ENCODE measurements at regions not wholly inside any gene's neighbourhood (a gene's known extent, or its start where the extent isn't known, plus 50 kb on each side); places are given as distances from the start of the nearest gene placed in this dataset.

GRCh38 chr6:6971369-6971768 lies 136.4 kb upstream of the RREB1 start:
- Histone ChIP-seq H3K4me1 (ENCODE audit: control insufficient read depth in 1 of 2, insufficient read depth in 2 of 2, low read length in 2 of 2) (peaks cover 13 to 30% of the 10 kb centered on the region in 2 experiments), H3K14ac (ENCODE audit: low read length) (peak overlapping the region; percentile 28), H3K9ac (ENCODE audit: low read length) (no peak overlapping the region), H3K27me3 (ENCODE audit: insufficient read depth, low read length) (no peaks in the 10 kb centered on the region), H4K91ac (ENCODE audit: low read depth, low read length) (peak overlapping the region; percentile 73), H3K36me3 (ENCODE audit: control insufficient read depth in 1 of 2, insufficient read depth in 2 of 2, low read length in 2 of 2) (no peaks in the 10 kb centered on the region), H3K79me2 (ENCODE audit: control insufficient read depth, insufficient read depth, low read length, poor library complexity) (peaks cover 2% of the 10 kb centered on the region), H2AFZ (ENCODE audit: insufficient read depth, low read length, poor library complexity) (no peak overlapping the region), H4K12ac (ENCODE audit: low read depth, low read length) (no peak overlapping the region), H2BK12ac (ENCODE audit: low read length) (peak overlapping the region; percentile 53), H3K9me3 (ENCODE audit: insufficient read depth, low read depth, low read length) (no peaks in the 10 kb centered on the region), H3K27ac (ENCODE audit: low read depth, low read length) (no peak overlapping the region), H4K8ac (ENCODE audit: low read depth, low read length) (no peak overlapping the region), H3K4me3 (ENCODE audit: low read depth, low read length) (no peak overlapping the region), H3K79me1 (ENCODE audit: low read length) (peaks cover 26% of the 10 kb centered on the region), H2BK120ac (ENCODE audit: insufficient read depth, low read length, poor library complexity) (no peak overlapping the region), H3K23ac (ENCODE audit: low read length) (no peak overlapping the region), H2AK5ac (ENCODE audit: low read length) (peak overlapping the region; percentile 0), H2BK5ac (ENCODE audit: low read depth, low read length, poor library complexity) (no peak overlapping the region), H3K4me2 (ENCODE audit: low read length) (no peak overlapping the region), H3K18ac (ENCODE audit: low read length) (no peak overlapping the region), H3K4ac (ENCODE audit: low read depth, low read length) (no peak overlapping the region)
- no peak for DNase-seq
- no CpG with 5 or more reads among the region's 11 CpGs for WGBS (ENCODE audit: extremely low coverage, insufficient coverage, insufficient read length)

DNA sequence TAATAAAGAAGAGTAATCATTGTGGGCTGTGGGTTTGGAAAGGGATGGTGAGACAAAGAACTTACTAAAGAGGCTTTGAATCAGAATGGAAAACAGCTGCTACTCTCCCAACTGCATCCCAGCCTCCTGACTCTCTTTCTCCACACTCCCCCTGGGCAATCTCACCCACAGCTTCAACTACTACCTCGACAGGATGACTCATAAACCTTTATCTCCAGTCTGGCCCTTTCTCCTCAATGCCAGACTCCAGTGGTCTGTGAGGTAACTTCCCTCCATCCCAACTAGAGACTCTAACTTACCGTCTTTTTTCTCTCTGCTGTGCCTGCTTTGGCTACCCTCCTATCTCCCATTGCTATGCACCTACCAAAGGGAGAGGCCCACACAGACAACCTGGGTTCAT lies 135.3 kb upstream of the RREB1 start:
- Histone ChIP-seq H3K79me1 (ENCODE audit: low read length) (peaks cover 24% of the 10 kb centered on the region), H3K18ac (ENCODE audit: low read length) (peak overlapping the region; percentile 90), H4K8ac (ENCODE audit: low read depth, low read length) (peak overlapping the region; percentile 69), H3K9me3 (ENCODE audit: insufficient read depth, low read depth, low read length) (no peaks in the 10 kb centered on the region), H3K14ac (ENCODE audit: low read length) (peak overlapping the region; percentile 16), H4K91ac (ENCODE audit: low read depth, low read length) (peak overlapping the region; percentile 63), H2BK5ac (ENCODE audit: low read depth, low read length, poor library complexity) (peak overlapping the region; percentile 98), H3K36me3 (ENCODE audit: control insufficient read depth in 1 of 2, insufficient read depth in 2 of 2, low read length in 2 of 2) (no peaks in the 10 kb centered on the region), H2BK12ac (ENCODE audit: low read length) (peak overlapping the region; percentile 12), H2BK120ac (ENCODE audit: insufficient read depth, low read length, poor library complexity) (peak overlapping the region; percentile 90), H3K4me2 (ENCODE audit: low read length) (no peak overlapping the region), H3K79me2 (ENCODE audit: control insufficient read depth, insufficient read depth, low read length, poor library complexity) (peaks cover 2% of the 10 kb centered on the region), H3K27ac (ENCODE audit: low read depth, low read length) (peak overlapping the region; percentile 93), H3K4me1 (ENCODE audit: control insufficient read depth in 1 of 2, insufficient read depth in 2 of 2, low read length in 2 of 2) (peaks cover 13 to 28% of the 10 kb centered on the region in 2 experiments), H3K23ac (ENCODE audit: low read length) (no peak overlapping the region), H4K12ac (ENCODE audit: low read depth, low read length) (no peak overlapping the region), H2AK5ac (ENCODE audit: low read length) (no peak overlapping the region), H3K27me3 (ENCODE audit: insufficient read depth, low read length) (no peaks in the 10 kb centered on the region), H3K9ac (ENCODE audit: low read length) (no peak overlapping the region), H2AFZ (ENCODE audit: insufficient read depth, low read length, poor library complexity) (no peak overlapping the region), H3K4me3 (ENCODE audit: low read depth, low read length) (no peak overlapping the region), H3K4ac (ENCODE audit: low read depth, low read length) (peak overlapping the region; percentile 49)
- WGBS (ENCODE audit: extremely low coverage, insufficient coverage, insufficient read length): no CpG with 5 or more reads among the region's 2 CpGs
- DNase-seq: peak; percentile 83 to 88

DNA sequence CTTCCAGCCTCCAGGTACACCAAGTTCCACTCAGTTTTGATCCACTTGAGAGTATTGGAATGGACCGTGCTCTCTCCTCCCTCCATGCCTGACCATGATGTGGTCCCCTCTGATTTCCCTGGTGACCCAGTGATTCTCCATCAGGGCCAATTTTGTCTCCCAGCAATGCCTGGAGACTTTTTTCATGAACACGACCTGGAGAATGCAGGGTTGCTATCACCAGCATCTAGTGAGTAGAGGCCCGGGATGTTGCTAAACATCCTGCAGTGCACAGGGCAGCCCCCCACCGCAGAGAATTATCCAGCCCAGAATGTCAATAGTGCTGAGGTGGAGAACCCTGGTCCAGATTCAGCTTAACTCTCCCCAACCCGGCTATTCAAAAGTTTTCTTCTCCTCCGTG lies 134.0 kb upstream of the RREB1 start:
- WGBS (ENCODE audit: extremely low coverage, insufficient coverage, insufficient read length): no CpG with 5 or more reads among the region's 6 CpGs

GRCh38 chr6:6975459-6976111 lies 132.2 kb upstream of the RREB1 start:
- H3K27me3 ChIP-seq (ENCODE audit: insufficient read depth, low read length): no peaks in the 10 kb centered on the region
- no peak for DNase-seq
- no CpG with 5 or more reads among the region's 6 CpGs for WGBS (ENCODE audit: extremely low coverage, insufficient coverage, insufficient read length)
- no peak overlapping the region for H3K4me3 ChIP-seq (ENCODE audit: low read depth, low read length)
- no peak overlapping the region for H2BK120ac ChIP-seq (ENCODE audit: insufficient read depth, low read length, poor library complexity)
- H3K4ac ChIP-seq (ENCODE audit: low read depth, low read length): no peak overlapping the region
- no peak overlapping the region for H2AK5ac ChIP-seq (ENCODE audit: low read length)
- peaks cover 21 to 28% of the 10 kb centered on the region in 2 experiments for H3K4me1 ChIP-seq (ENCODE audit: control insufficient read depth in 1 of 2, insufficient read depth in 2 of 2, low read length in 2 of 2)
- H3K9ac ChIP-seq (ENCODE audit: low read length): no peak overlapping the region
- H3K23ac ChIP-seq (ENCODE audit: low read length): no peak overlapping the region
- no peak overlapping the region for H2BK12ac ChIP-seq (ENCODE audit: low read length)
- no peak overlapping the region for H4K91ac ChIP-seq (ENCODE audit: low read depth, low read length)
- H3K79me2 ChIP-seq (ENCODE audit: control insufficient read depth, insufficient read depth, low read length, poor library complexity): peaks cover 3% of the 10 kb centered on the region
- no peak overlapping the region for H2BK5ac ChIP-seq (ENCODE audit: low read depth, low read length, poor library complexity)
- H3K4me2 ChIP-seq (ENCODE audit: low read length): no peak overlapping the region
- no peak overlapping the region for H4K12ac ChIP-seq (ENCODE audit: low read depth, low read length)
- no peak overlapping the region for H2AFZ ChIP-seq (ENCODE audit: insufficient read depth, low read length, poor library complexity)
- H3K36me3 ChIP-seq (ENCODE audit: control insufficient read depth in 1 of 2, insufficient read depth in 2 of 2, low read length in 2 of 2): no peaks in the 10 kb centered on the region
- peaks cover 22% of the 10 kb centered on the region for H3K79me1 ChIP-seq (ENCODE audit: low read length)
- H3K27ac ChIP-seq (ENCODE audit: low read depth, low read length): no peak overlapping the region
- H4K8ac ChIP-seq (ENCODE audit: low read depth, low read length): no peak overlapping the region
- no peak overlapping the region for H3K18ac ChIP-seq (ENCODE audit: low read length)
- no peaks in the 10 kb centered on the region for H3K9me3 ChIP-seq (ENCODE audit: insufficient read depth, low read depth, low read length)
- H3K14ac ChIP-seq (ENCODE audit: low read length): no peak overlapping the region

More for the DNA sequence above, 134.0 kb upstream of the RREB1 start:
- H3K4me3 ChIP-seq (ENCODE audit: low read depth, low read length): no peak overlapping the region
- peak overlapping the region; percentile 71 for H4K91ac ChIP-seq (ENCODE audit: low read depth, low read length)
- H2AK5ac ChIP-seq (ENCODE audit: low read length): no peak overlapping the region
- H3K14ac ChIP-seq (ENCODE audit: low read length): peak overlapping the region; percentile 34
- H3K4me2 ChIP-seq (ENCODE audit: low read length): no peak overlapping the region
- H3K18ac ChIP-seq (ENCODE audit: low read length): peak overlapping the region; percentile 38
- H3K9ac ChIP-seq (ENCODE audit: low read length): no peak overlapping the region
- no peak overlapping the region for H2AFZ ChIP-seq (ENCODE audit: insufficient read depth, low read length, poor library complexity)
- no peak overlapping the region for H4K8ac ChIP-seq (ENCODE audit: low read depth, low read length)
- H3K36me3 ChIP-seq (ENCODE audit: control insufficient read depth in 1 of 2, insufficient read depth in 2 of 2, low read length in 2 of 2): no peaks in the 10 kb centered on the region
- H3K27ac ChIP-seq (ENCODE audit: low read depth, low read length): peak overlapping the region; percentile 55
- H2BK5ac ChIP-seq (ENCODE audit: low read depth, low read length, poor library complexity): peak overlapping the region; percentile 64
- H3K23ac ChIP-seq (ENCODE audit: low read length): no peak overlapping the region
- DNase-seq: peak; percentile 52 to 57
- no peaks in the 10 kb centered on the region for H3K9me3 ChIP-seq (ENCODE audit: insufficient read depth, low read depth, low read length)
- no peak overlapping the region for H3K4ac ChIP-seq (ENCODE audit: low read depth, low read length)
- no peaks in the 10 kb centered on the region for H3K27me3 ChIP-seq (ENCODE audit: insufficient read depth, low read length)
- peak overlapping the region; percentile 70 for H2BK12ac ChIP-seq (ENCODE audit: low read length)
- H3K79me2 ChIP-seq (ENCODE audit: control insufficient read depth, insufficient read depth, low read length, poor library complexity): peaks cover 3% of the 10 kb centered on the region
- peaks cover 20 to 33% of the 10 kb centered on the region in 2 experiments for H3K4me1 ChIP-seq (ENCODE audit: control insufficient read depth in 1 of 2, insufficient read depth in 2 of 2, low read length in 2 of 2)
- no peak overlapping the region for H4K12ac ChIP-seq (ENCODE audit: low read depth, low read length)
- H2BK120ac ChIP-seq (ENCODE audit: insufficient read depth, low read length, poor library complexity): no peak overlapping the region
- H3K79me1 ChIP-seq (ENCODE audit: low read length): peaks cover 26% of the 10 kb centered on the region
